C4-2B (cell line): ENCODE measurements at regions not wholly inside any gene's neighbourhood (a gene's known extent, or its start where the extent isn't known, plus 50 kb on each side); places are given as distances from the start of the nearest gene placed in this dataset.

Source experiments
- CTCF ChIP-seq: fragments of 450-650 bp; conservative IDR thresholded peaks from 2 replicates; pipeline ENCODE4 v1.5.1; 2017; ENCODE audit warnings: mild to moderate bottlenecking
- ZFX ChIP-seq: fragments of 450-650 bp; IDR thresholded peaks from 2 replicates; pipeline ENCODE4 v1.6.1; 2017

GRCh38 chr11:134724106-134724778, 312.2 kb upstream of the B3GAT1 start:
- TF ChIP-seq CTCF = no peak
- TF ChIP-seq ZFX = no peak
